GM23338 (cell line): ENCODE measurements at regions not wholly inside any gene's neighbourhood (a gene's known extent, or its start where the extent isn't known, plus 50 kb on each side); places are given as distances from the start of the nearest gene placed in this dataset.

Source experiments
- ATAC-seq: fragments of 200-7000 bp; cut with Tn5 transposase; 3 replicates; pipeline ENCODE4 v1.9.1; 2020
- DNase-seq: peaks from one replicate; pipeline ENCODE4 v3.0.0-alpha.2; 2015; ENCODE audit warnings: low spot score
- H2AFZ ChIP-seq: fragments of 200-600 bp; sonication (generic); 2 replicates; pipeline ENCODE4 v1.8.0; 2016; ENCODE audit warnings: antibody characterized with exemption, mild to moderate bottlenecking, moderate library complexity
- H3F3A ChIP-seq: fragments of 200-600 bp; sonication (generic); replicated peaks from 2 replicates; pipeline ENCODE4 v1.8.0; 2017; ENCODE audit warnings: antibody characterized with exemption, mixed run types, low read depth
- H3K27ac ChIP-seq: fragments of 200-600 bp; sonication (generic); 2 replicates; pipeline ENCODE4 v1.6.1; 2016; ENCODE audit warnings: low read depth
- H3K27me3 ChIP-seq: fragments of 200-600 bp; sonication (generic); 2 replicates; pipeline ENCODE4 v1.8.0; 2016; ENCODE audit warnings: mild to moderate bottlenecking, mixed run types, moderate library complexity; ENCODE audit not compliant: insufficient read depth
- H3K36me3 ChIP-seq: fragments of 200-600 bp; sonication (generic); 2 replicates; pipeline ENCODE4 v1.8.0; 2016; ENCODE audit warnings: mild to moderate bottlenecking; ENCODE audit not compliant: insufficient read depth
- H3K4me1 ChIP-seq: fragments of 200-600 bp; sonication (generic); 2 replicates; pipeline ENCODE4 v1.8.0; 2016; ENCODE audit warnings: mild to moderate bottlenecking, moderate library complexity; ENCODE audit not compliant: insufficient read depth
- H3K4me2 ChIP-seq: fragments of 200-600 bp; sonication (generic); 2 replicates; pipeline ENCODE4 v1.7.1; 2017; ENCODE audit warnings: mixed run types
- H3K4me3 ChIP-seq: fragments of 200-600 bp; sonication (generic); 2 replicates; pipeline ENCODE4 v1.6.1; 2016; ENCODE audit warnings: mixed run types
- H3K79me2 ChIP-seq: fragments of 200-600 bp; sonication (generic); replicated peaks from 2 replicates; pipeline ENCODE4 v1.8.0; 2017; ENCODE audit warnings: mild to moderate bottlenecking; ENCODE audit not compliant: insufficient read depth
- H3K9me2 ChIP-seq: fragments of 200-600 bp; sonication (generic); 2 replicates; pipeline ENCODE4 v1.8.0; 2017; ENCODE audit not compliant: insufficient read depth
- H4K20me1 ChIP-seq: fragments of 200-600 bp; sonication (generic); replicated peaks from 2 replicates; pipeline ENCODE4 v1.8.0; 2017; ENCODE audit warnings: mild to moderate bottlenecking; ENCODE audit not compliant: insufficient read depth
- H3K27ac Mint-ChIP-seq: 2 replicates; pipeline ENCODE4 v1.8.0; 2020; ENCODE audit warnings: inconsistent platforms, mild to moderate bottlenecking, moderate library complexity, mixed read lengths
- H3K27me3 Mint-ChIP-seq: 3 replicates; pipeline ENCODE4 v1.8.0; 2022; ENCODE audit warnings: low read depth, mild to moderate bottlenecking, moderate library complexity, mixed read lengths, inconsistent platforms; ENCODE audit not compliant: insufficient read depth, poor library complexity
- H3K36me3 Mint-ChIP-seq: 3 replicates; pipeline ENCODE4 v1.8.0; 2021; ENCODE audit warnings: low read depth, mild to moderate bottlenecking, inconsistent platforms, moderate library complexity, mixed read lengths
- H3K4me1 Mint-ChIP-seq: 3 replicates; pipeline ENCODE4 v1.8.0; 2020; ENCODE audit warnings: mild to moderate bottlenecking, inconsistent platforms, mixed read lengths
- H3K4me3 Mint-ChIP-seq: 3 replicates; pipeline ENCODE4 v1.8.0; 2021; ENCODE audit warnings: moderate library complexity, mild to moderate bottlenecking, inconsistent platforms, mixed read lengths
- H3K9me3 Mint-ChIP-seq: 3 replicates; pipeline ENCODE4 v1.8.0; 2020; ENCODE audit warnings: moderate library complexity, mild to moderate bottlenecking, inconsistent platforms, mixed read lengths
- EZH2phosphoT487 ChIP-seq: fragments of 200-600 bp; sonication (generic); IDR thresholded peaks from one replicate; pipeline ENCODE4 v1.8.1; 2018; ENCODE audit warnings: antibody characterized with exemption; ENCODE audit not compliant: unreplicated experiment
- JUNB ChIP-seq: IDR thresholded peaks from one replicate; pipeline ENCODE4 v1.6.1; 2016; ENCODE audit warnings: antibody characterized with exemption; ENCODE audit not compliant: unreplicated experiment
- NANOG ChIP-seq: IDR thresholded peaks from 2 replicates; pipeline ENCODE4 v1.6.1; 2016; ENCODE audit warnings: antibody characterized with exemption, borderline replicate concordance
- POLR2AphosphoS5 ChIP-seq: IDR thresholded peaks from 2 replicates; pipeline ENCODE4 v1.6.1; 2016; ENCODE audit warnings: antibody characterized with exemption, low read depth
- ZNF114 ChIP-seq: fragments of 250-450 bp; sonication (Bioruptor Pico); IDR thresholded peaks from 2 replicates; pipeline ENCODE4 v1.5.0; 2020; ENCODE audit warnings: mild to moderate bottlenecking, moderate library complexity
- TF ChIP-seq, protein P1 (sequence below): IDR thresholded peaks from 2 replicates; pipeline ENCODE4 v1.6.1; 2016; ENCODE audit warnings: antibody characterized with exemption
- TF ChIP-seq, protein P2 (sequence below): fragments of 250-450 bp; sonication (Bioruptor Pico); IDR thresholded peaks from 2 replicates; pipeline ENCODE4 v1.5.0; 2020; ENCODE audit warnings: mild to moderate bottlenecking, moderate library complexity

DNA sequence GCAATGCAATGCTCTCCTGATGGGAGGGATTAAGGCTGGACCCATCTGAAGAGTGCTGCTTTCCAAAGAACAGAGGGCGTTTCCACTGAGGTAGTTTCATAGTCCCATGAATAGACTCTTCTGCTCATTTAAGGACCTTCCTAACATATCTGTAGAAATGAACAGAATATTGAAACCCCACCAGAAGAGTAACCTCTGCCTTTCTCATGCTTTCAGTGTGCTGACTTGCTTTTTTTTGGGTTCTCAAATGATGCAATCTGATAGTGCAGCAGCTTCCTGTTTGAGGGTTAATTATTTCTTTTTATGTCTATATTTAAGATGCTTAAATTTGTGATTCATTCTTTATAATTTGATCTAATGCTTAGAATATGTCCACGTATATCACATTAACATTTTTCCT lies 82.2 kb downstream of the GATA3 start:
- Histone ChIP-seq H3K9me2 (no peaks in the 10 kb centered on the region), H4K20me1 (no peaks in the 10 kb centered on the region), H3K27me3 (no peaks in the 10 kb centered on the region), H3K27ac (no peak overlapping the region), H3K4me1 (no peaks in the 10 kb centered on the region), H2AFZ (no peak overlapping the region), H3K4me2 (no peak overlapping the region), H3K79me2 (no peaks in the 10 kb centered on the region), H3K36me3 (no peaks in the 10 kb centered on the region), H3K4me3 (no peak overlapping the region), H3F3A (no peaks in the 10 kb centered on the region)
- TF ChIP-seq EZH2phosphoT487, result no peak
- TF ChIP-seq, protein P1, sequence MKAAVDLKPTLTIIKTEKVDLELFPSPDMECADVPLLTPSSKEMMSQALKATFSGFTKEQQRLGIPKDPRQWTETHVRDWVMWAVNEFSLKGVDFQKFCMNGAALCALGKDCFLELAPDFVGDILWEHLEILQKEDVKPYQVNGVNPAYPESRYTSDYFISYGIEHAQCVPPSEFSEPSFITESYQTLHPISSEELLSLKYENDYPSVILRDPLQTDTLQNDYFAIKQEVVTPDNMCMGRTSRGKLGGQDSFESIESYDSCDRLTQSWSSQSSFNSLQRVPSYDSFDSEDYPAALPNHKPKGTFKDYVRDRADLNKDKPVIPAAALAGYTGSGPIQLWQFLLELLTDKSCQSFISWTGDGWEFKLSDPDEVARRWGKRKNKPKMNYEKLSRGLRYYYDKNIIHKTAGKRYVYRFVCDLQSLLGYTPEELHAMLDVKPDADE, result no peak
- TF ChIP-seq POLR2AphosphoS5, result no peak
- TF ChIP-seq, protein P2, sequence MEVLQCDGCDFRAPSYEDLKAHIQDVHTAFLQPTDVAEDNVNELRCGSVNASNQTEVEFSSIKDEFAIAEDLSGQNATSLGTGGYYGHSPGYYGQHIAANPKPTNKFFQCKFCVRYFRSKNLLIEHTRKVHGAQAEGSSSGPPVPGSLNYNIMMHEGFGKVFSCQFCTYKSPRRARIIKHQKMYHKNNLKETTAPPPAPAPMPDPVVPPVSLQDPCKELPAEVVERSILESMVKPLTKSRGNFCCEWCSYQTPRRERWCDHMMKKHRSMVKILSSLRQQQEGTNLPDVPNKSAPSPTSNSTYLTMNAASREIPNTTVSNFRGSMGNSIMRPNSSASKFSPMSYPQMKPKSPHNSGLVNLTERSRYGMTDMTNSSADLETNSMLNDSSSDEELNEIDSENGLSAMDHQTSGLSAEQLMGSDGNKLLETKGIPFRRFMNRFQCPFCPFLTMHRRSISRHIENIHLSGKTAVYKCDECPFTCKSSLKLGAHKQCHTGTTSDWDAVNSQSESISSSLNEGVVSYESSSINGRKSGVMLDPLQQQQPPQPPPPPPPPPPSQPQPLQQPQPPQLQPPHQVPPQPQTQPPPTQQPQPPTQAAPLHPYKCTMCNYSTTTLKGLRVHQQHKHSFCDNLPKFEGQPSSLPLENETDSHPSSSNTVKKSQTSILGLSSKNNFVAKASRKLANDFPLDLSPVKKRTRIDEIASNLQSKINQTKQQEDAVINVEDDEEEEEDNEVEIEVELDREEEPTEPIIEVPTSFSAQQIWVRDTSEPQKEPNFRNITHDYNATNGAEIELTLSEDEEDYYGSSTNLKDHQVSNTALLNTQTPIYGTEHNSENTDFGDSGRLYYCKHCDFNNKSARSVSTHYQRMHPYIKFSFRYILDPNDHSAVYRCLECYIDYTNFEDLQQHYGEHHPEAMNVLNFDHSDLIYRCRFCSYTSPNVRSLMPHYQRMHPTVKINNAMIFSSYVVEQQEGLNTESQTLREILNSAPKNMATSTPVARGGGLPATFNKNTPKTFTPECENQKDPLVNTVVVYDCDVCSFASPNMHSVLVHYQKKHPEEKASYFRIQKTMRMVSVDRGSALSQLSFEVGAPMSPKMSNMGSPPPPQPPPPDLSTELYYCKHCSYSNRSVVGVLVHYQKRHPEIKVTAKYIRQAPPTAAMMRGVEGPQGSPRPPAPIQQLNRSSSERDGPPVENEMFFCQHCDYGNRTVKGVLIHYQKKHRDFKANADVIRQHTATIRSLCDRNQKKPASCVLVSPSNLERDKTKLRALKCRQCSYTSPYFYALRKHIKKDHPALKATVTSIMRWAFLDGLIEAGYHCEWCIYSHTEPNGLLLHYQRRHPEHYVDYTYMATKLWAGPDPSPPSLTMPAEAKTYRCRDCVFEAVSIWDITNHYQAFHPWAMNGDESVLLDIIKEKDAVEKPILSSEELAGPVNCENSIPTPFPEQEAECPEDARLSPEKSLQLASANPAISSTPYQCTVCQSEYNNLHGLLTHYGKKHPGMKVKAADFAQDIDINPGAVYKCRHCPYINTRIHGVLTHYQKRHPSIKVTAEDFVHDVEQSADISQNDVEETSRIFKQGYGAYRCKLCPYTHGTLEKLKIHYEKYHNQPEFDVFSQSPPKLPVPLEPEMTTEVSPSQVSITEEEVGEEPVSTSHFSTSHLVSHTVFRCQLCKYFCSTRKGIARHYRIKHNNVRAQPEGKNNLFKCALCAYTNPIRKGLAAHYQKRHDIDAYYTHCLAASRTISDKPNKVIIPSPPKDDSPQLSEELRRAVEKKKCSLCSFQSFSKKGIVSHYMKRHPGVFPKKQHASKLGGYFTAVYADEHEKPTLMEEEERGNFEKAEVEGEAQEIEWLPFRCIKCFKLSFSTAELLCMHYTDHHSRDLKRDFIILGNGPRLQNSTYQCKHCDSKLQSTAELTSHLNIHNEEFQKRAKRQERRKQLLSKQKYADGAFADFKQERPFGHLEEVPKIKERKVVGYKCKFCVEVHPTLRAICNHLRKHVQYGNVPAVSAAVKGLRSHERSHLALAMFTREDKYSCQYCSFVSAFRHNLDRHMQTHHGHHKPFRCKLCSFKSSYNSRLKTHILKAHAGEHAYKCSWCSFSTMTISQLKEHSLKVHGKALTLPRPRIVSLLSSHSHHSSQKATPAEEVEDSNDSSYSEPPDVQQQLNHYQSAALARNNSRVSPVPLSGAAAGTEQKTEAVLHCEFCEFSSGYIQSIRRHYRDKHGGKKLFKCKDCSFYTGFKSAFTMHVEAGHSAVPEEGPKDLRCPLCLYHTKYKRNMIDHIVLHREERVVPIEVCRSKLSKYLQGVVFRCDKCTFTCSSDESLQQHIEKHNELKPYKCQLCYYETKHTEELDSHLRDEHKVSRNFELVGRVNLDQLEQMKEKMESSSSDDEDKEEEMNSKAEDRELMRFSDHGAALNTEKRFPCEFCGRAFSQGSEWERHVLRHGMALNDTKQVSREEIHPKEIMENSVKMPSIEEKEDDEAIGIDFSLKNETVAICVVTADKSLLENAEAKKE (CRISPR knock-in tag), result no peak
- TF ChIP-seq ZNF114 (CRISPR knock-in tag), result no peak
- TF ChIP-seq JUNB, result no peak
- TF ChIP-seq NANOG, result no peak
- Mint-ChIP-seq H3K36me3 (no peaks in the 10 kb centered on the region), H3K4me1 (no peaks in the 10 kb centered on the region), H3K9me3 (no peaks in the 10 kb centered on the region), H3K27me3 (peaks cover 4% of the 10 kb centered on the region), H3K4me3 (no peak overlapping the region), H3K27ac (no peak overlapping the region)
- DNase-seq (no peak), ATAC-seq (no peak)
